ENCODE measurements at regions not wholly inside any gene's neighbourhood (a gene's known extent, or its start where the extent isn't known, plus 50 kb on each side); places are given as distances from the start of the nearest gene placed in this dataset.

- TF ChIP-seq CTCF (IDR thresholded peaks at IDR 0.05), result no peak
- TF ChIP-seq POLR2A (IDR thresholded peaks at IDR 0.05), result no peak
- no peak for TF ChIP-seq POLR2AphosphoS5 (IDR thresholded peaks at IDR 0.05)
- no peak for TF ChIP-seq EP300 (IDR thresholded peaks at IDR 0.05)
Measured at GRCh38 chr1:226470921-226471866, 63.3 kb upstream of the PARP1 start.
